ENCODE measurements at regions not wholly inside any gene's neighbourhood (a gene's known extent, or its start where the extent isn't known, plus 50 kb on each side); places are given as distances from the start of the nearest gene placed in this dataset.
"Not testable (repeated sequence)": the region's sequence is repeated elsewhere in the genome, so short reads cannot be mapped to it uniquely, and the experiment has no call there.

DNA sequence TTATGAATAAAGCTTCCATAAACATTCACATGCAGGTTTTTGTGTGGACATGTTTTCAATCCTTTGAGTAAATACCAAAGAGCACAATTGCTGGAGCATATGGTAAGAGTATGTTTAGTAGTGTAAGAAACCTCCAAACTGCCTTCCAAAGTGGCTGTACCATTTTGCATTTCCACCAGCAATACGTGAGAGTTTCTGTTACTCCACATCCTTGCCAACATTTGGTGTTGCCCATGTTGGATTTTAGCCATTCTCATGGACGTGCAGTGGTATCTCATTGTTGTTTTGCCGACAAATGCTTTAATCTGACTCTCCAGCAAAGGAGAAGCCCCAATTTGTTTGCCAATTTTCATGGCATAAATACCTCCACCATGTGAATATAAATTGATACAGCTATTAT is 103.9 kb upstream of the TMEM45B start:
- Mint-ChIP-seq H3K27me3 (peaks cover 4% of the 10 kb centered on the region), H3K4me3 (no peak overlapping the region), H3K4me1 (no peaks in the 10 kb centered on the region), H3K9me3 (peaks cover 1% of the 10 kb centered on the region), H3K27ac (no peak overlapping the region), H3K36me3 (no peaks in the 10 kb centered on the region)
- DNase-seq = no peak

DNA sequence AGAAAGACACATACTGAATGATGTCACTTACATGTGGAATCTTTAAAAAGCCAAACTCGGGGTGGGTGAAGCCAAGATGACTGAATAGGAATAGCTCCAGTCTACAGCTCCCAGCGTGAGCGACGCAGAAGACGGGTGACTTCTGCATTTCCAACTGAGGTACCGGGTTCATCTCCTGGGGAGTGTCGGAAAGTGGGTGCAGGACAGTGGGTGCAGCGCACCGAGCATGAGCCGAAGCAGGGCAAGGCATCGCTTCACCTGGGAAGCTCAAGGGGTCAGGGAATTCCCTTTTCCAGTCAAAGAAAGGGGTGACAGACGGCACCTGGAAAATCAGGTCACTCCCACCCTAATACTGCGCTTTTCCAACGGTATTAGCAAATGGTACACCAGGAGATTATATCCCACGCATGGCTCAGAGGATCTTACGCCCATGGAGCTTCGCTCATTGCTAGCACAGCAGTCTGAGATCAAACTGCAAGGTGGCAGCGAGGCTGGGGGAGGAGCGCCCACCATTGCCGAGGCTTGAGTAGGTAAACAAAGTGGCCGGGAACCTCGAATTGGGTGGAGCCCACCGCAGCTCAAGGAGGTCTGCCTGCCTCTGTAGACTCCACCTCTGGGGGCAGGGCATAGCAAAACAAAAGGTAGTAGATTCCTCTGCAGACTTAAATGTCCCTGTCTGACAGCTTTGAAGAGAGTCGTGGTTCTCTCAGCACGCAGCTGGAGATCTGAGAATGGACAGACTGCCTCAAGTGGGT is 103.0 kb upstream of the TMEM45B start:
- H3K27me3 Mint-ChIP-seq, H3K36me3 Mint-ChIP-seq, H3K9me3 Mint-ChIP-seq, H3K4me3 Mint-ChIP-seq, H3K4me1 Mint-ChIP-seq, H3K27ac Mint-ChIP-seq, DNase-seq: not testable (repeated sequence)

DNA sequence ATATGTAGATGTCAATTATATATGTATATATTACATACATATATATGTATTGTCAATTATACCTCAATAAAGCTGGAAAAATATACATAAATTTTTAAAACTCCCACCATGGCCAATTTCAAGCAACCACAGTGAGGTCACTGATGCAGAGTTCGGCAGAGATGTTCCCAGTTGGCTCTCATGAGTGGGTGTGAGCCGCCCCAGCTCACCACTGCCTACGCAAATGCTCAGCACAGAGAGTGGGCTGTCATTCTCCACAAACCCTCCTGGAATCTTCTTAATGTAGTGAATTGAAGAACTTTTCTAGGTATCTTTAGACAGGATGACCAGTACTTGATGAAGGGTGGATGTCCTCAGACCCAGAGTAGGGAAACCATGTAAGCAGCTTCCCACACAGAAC is 96.6 kb upstream of the TMEM45B start:
- Mint-ChIP-seq H3K4me3 (no peak overlapping the region), H3K27me3 (no peaks in the 10 kb centered on the region), H3K9me3 (peaks cover 1% of the 10 kb centered on the region), H3K36me3 (no peaks in the 10 kb centered on the region), H3K27ac (no peak overlapping the region), H3K4me1 (no peaks in the 10 kb centered on the region)
- no peak for DNase-seq

DNA sequence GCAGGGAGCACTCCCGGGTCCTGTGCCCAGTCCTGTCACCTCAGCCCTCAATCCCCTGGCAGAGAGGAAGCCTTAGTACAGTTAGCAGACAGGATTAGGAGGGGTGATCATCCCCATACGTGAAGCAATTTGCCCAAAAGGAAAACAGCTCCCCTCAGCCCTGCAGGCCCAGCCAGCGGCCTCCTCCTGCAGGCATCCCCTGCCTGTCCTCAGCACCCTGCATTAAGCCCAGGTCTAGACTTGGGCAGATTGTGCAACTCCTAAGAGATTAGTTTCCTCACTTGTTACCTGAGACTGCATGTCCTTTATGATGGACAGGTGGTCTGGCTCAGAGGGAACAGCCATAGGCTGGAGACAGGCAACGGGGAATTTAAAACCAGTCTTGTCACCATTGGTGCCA is 95.5 kb upstream of the TMEM45B start:
- no peaks in the 10 kb centered on the region for H3K27me3 Mint-ChIP-seq
- no peak for DNase-seq

DNA sequence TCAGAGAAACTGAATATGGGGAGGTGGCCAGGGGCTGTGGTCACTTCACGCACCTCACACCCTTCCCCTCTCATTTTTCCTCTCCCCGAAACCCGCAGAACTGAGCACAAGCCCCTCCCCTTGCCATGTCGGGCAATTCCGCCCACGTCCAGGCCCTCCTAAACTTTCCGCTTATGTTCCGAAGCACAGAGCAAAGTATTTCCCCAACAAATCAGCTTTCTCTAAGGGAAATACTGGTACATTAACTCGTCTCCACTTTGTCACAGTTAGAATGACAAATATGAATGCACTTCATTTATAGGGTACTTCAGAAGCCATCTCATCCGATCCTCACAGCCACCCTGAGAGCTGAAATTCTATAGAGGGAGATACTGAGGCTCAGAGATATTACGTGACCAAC is 94.7 kb upstream of the TMEM45B start:
- H3K36me3 Mint-ChIP-seq = no peaks in the 10 kb centered on the region
- no peaks in the 10 kb centered on the region for H3K4me1 Mint-ChIP-seq
- DNase-seq = no peak
- no peaks in the 10 kb centered on the region for H3K9me3 Mint-ChIP-seq
- H3K4me3 Mint-ChIP-seq = no peak overlapping the region
- H3K27ac Mint-ChIP-seq = no peak overlapping the region
- H3K27me3 Mint-ChIP-seq = no peaks in the 10 kb centered on the region

More for the DNA sequence above, 95.5 kb upstream of the TMEM45B start:
- Mint-ChIP-seq H3K36me3 (no peaks in the 10 kb centered on the region), H3K4me1 (no peaks in the 10 kb centered on the region), H3K9me3 (peaks cover 1% of the 10 kb centered on the region), H3K4me3 (no peak overlapping the region), H3K27ac (no peak overlapping the region)

DNA sequence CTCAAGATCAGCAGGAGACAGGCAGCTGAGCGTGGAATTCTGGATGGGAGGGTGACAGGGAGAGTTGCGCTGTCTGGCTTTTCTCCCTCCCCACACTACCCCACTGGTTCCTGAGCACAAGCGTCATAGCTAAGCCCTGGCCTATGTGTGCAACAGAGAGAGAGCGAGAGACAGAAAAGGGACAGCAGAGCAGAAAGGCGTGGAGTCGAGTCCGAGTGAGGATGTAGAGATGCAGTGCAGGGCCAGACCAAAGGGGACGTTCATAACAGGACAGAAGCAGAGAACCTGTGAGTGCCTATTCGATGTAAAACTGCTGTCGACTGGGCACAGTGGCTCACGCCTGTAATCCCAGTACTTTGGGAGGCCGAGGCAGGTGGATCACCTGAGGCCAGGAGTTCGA is 94.0 kb upstream of the TMEM45B start:
- no peaks in the 10 kb centered on the region for H3K9me3 Mint-ChIP-seq
- H3K27ac Mint-ChIP-seq = no peak overlapping the region
- no peaks in the 10 kb centered on the region for H3K36me3 Mint-ChIP-seq
- no peaks in the 10 kb centered on the region for H3K4me1 Mint-ChIP-seq
- H3K27me3 Mint-ChIP-seq = no peaks in the 10 kb centered on the region
- DNase-seq = no peak
- H3K4me3 Mint-ChIP-seq = no peak overlapping the region

DNA sequence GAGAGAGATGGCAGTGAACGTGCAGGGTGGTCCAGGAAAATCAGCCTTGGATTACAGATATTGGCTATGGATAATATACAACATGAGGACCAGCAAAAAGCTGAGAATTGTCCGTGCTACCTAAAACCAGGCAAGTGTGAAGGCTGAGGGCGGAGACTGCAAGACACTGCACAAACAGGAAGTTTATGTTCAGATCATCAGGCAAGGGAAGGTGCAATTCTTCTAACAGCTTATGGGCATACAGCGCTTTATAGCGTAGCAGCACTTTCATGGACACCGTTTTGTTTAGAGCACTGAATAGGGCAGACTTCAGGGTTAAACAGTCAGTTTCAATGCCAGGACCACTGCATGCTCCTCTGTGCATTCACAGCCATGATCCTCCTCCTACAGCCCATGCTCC is 93.1 kb upstream of the TMEM45B start:
- H3K36me3 Mint-ChIP-seq = no peaks in the 10 kb centered on the region
- DNase-seq = no peak
- H3K27ac Mint-ChIP-seq = no peak overlapping the region
- H3K9me3 Mint-ChIP-seq = no peaks in the 10 kb centered on the region
- no peak overlapping the region for H3K4me3 Mint-ChIP-seq
- H3K4me1 Mint-ChIP-seq = no peaks in the 10 kb centered on the region
- no peaks in the 10 kb centered on the region for H3K27me3 Mint-ChIP-seq

DNA sequence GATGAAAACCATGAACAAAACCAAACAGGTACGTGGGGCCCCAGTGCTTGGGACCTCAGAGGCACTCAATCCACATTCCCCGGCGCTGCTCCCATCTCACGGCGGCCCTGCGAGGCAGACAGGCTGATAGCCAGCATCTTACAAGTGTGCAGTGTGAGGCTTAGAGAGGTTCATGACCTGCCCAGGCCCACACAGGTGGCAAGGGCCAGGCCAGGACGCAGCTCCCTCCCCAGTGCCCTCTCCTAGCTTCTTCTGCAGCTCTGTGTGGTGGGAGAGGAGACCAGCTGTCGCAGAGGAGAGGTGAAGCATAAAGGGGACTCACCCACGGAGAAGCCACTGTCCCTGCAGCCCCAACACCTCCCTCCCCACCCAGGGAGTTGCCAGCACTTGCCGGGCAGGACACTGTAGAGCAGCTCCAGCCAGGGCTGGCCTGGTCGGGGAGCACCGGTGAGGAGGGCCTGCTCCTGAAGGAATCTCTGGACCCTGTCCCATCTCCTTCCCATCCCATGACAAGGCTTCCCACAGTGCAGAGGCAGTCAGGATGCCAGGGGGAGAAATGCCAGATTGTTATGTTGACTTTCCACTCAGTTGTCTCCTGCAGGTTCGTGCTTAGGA is 92.4 kb upstream of the TMEM45B start:
- no peaks in the 10 kb centered on the region for H3K4me1 Mint-ChIP-seq
- H3K9me3 Mint-ChIP-seq = no peaks in the 10 kb centered on the region
- H3K4me3 Mint-ChIP-seq = no peak overlapping the region
- H3K36me3 Mint-ChIP-seq = no peaks in the 10 kb centered on the region
- H3K27me3 Mint-ChIP-seq = no peaks in the 10 kb centered on the region
- no peak for DNase-seq
- no peak overlapping the region for H3K27ac Mint-ChIP-seq

DNA sequence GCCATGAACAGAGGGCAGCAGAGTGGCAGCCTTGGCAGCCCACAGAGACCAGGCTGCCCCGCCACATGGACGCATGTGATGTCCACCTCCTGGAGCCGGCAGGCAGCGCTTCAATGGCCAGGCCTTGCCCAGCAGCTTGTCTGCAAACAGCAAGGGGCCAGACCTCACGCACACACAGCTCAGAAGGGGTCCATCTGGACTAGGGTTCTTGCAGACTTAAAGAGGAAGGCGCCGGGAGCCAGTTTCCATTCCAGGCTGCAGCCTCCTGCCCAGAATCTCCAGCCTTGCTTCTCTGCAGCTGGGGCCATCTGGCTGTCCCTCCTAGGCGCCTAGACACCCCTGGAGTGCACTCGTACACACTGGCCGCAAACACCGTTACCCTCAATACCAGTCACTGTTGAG is 91.9 kb upstream of the TMEM45B start:
- DNase-seq = no peak
- no peaks in the 10 kb centered on the region for H3K27me3 Mint-ChIP-seq
- no peaks in the 10 kb centered on the region for H3K9me3 Mint-ChIP-seq
- H3K27ac Mint-ChIP-seq = no peak overlapping the region
- H3K4me3 Mint-ChIP-seq = no peak overlapping the region
- no peaks in the 10 kb centered on the region for H3K4me1 Mint-ChIP-seq
- no peaks in the 10 kb centered on the region for H3K36me3 Mint-ChIP-seq

DNA sequence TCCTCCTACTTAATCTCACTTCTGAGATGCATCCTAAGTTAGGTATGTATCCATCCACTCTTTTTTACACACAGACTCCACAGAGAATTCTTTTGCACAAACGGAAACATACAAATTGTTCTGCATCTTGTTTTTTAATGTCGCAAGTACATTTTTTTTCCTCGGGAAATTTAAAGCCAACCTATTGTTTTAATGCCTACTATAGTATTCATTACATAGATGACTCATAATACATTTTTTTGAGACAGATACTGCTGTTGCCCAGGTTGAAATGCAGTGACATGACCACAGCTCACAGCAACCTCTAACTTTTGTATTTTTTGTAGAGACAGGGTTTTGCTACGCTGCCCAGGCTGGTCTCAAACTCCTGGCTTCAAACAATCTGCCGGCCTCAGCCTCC is 90.8 kb upstream of the TMEM45B start:
- H3K4me1 Mint-ChIP-seq = no peaks in the 10 kb centered on the region
- no peak overlapping the region for H3K27ac Mint-ChIP-seq
- no peaks in the 10 kb centered on the region for H3K36me3 Mint-ChIP-seq
- H3K9me3 Mint-ChIP-seq = no peaks in the 10 kb centered on the region
- H3K4me3 Mint-ChIP-seq = no peak overlapping the region
- DNase-seq = no peak
- no peaks in the 10 kb centered on the region for H3K27me3 Mint-ChIP-seq

DNA sequence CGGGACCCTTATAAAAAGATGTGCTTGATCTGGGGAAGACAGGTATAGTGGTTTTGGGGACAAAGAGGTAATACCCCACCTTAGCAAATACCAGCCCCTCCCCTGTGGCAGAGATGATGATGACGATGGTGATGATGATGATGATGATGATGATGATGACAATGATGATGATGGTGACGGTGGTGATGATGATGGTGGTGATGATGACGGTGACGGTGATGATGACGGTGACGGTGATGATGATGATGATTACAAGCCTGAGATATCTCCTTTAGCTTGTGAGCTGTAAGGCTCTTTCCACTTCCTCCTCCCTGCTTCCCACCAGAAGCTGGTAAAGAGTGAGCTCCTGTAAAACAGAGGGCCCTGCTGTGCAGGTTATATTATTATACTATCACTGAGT is 89.5 kb upstream of the TMEM45B start:
- Mint-ChIP-seq H3K36me3 (no peaks in the 10 kb centered on the region), H3K4me1 (no peaks in the 10 kb centered on the region), H3K9me3 (no peaks in the 10 kb centered on the region), H3K27ac (no peak overlapping the region), H3K4me3 (no peak overlapping the region), H3K27me3 (no peaks in the 10 kb centered on the region)
- DNase-seq = no peak

DNA sequence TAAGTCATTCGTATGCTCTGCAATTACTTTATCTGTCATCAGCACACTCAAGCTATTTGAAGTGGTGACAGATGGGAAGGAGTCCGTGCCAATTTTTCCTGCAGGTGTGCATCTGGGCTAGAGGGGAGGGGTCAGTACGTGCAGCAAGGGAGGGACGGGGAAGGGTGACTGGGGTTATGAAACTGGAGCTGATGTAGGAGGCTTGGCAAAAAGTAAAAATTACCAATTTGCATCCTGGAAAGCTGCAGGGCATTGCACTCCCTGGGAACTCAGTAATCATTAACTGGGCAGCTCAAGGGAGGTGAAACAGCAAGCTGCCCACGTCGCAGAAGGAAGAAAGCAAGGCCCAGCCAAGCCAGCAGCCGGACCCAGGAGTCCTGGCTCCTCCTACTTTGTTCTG is 87.1 kb upstream of the TMEM45B start:
- H3K9me3 Mint-ChIP-seq = no peaks in the 10 kb centered on the region
- no peaks in the 10 kb centered on the region for H3K27me3 Mint-ChIP-seq
- no peak overlapping the region for H3K27ac Mint-ChIP-seq
- H3K36me3 Mint-ChIP-seq = no peaks in the 10 kb centered on the region
- no peaks in the 10 kb centered on the region for H3K4me1 Mint-ChIP-seq
- no peak overlapping the region for H3K4me3 Mint-ChIP-seq
- no peak for DNase-seq

DNA sequence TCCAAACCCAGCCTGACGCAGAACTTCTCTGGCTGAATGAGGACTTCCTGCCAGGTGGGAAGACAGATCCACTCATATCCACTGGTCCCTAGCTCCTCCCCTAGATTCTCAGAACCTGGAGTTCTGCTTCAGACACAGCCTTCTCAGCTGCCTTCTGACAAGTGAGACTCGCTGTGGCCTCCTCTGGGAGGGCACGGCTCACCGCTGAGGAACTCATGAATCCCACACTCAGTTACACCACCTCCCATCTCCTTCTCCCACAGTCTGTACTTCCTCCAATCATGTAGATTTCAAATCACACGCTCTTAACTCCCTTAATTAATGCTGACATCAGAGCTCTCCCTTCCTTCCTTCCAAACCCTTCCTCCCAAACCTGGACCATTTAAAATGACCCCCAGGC is 86.4 kb upstream of the TMEM45B start:
- Mint-ChIP-seq H3K4me1 (no peaks in the 10 kb centered on the region), H3K36me3 (no peaks in the 10 kb centered on the region), H3K4me3 (no peak overlapping the region), H3K9me3 (no peaks in the 10 kb centered on the region), H3K27ac (no peak overlapping the region), H3K27me3 (no peaks in the 10 kb centered on the region)
- DNase-seq = no peak

DNA sequence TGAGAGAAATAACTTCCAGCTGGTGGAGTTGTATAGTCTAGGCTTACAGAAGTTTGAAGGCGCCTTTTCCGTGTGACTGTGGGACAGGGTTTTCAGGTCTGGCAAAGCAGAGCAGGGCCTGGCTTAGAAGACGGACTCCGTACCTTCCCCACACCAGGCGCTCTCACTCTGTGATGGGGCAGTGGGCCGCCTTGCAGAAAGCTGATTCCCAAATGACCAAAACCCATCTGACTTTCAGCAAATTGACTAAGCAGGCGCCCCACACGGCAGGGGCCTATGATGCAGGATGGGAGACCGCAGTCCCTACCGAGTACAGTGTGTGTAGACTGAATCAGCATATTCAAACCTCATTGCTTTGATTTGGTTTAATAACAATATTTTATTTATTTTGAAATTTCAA is 85.8 kb upstream of the TMEM45B start:
- no peaks in the 10 kb centered on the region for H3K27me3 Mint-ChIP-seq
- no peak for DNase-seq
- H3K4me3 Mint-ChIP-seq = no peak overlapping the region
- H3K27ac Mint-ChIP-seq = no peak overlapping the region
- no peaks in the 10 kb centered on the region for H3K36me3 Mint-ChIP-seq
- no peaks in the 10 kb centered on the region for H3K9me3 Mint-ChIP-seq
- no peaks in the 10 kb centered on the region for H3K4me1 Mint-ChIP-seq

DNA sequence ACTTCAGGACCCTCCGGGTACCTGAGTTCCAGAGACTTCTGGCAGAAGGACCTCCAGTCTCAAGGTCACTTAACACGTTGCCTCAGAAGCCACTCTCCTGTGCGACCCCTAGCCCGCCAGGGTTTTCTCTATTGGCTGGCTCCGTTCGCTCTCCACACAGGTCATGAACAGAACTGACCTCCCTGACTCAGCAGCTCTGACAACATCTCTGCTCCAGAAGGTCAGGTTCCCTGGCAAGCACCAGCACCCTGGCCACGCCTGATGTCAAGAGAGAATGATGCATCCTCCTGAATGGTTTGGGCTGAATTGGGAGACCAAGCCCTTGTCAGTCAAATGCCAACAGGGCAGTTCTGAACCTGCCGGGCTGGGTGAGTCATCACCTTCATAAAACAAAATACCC is 84.3 kb upstream of the TMEM45B start:
- H3K9me3 Mint-ChIP-seq = no peaks in the 10 kb centered on the region
- no peaks in the 10 kb centered on the region for H3K4me1 Mint-ChIP-seq
- no peaks in the 10 kb centered on the region for H3K36me3 Mint-ChIP-seq
- no peak overlapping the region for H3K27ac Mint-ChIP-seq
- H3K4me3 Mint-ChIP-seq = no peak overlapping the region
- no peak for DNase-seq
- no peaks in the 10 kb centered on the region for H3K27me3 Mint-ChIP-seq

DNA sequence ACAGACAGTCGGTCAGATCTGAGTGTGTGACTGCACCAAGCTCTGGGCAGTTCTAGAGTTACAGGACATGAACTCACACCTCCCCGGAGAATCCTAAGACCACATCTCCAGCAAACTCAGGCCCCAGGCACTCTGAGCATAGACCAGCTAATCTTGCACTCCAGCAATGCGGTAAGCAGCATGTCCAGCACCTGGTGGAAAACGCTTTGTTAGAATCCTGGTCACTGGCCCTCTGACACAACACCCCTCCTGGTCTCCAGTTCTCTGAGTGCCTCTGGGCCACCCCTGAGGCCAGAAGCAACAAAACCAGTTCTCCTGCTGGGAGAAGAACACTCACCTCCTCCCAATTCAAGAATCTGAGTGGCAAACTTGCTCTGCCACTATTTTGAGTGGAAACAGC is 82.7 kb upstream of the TMEM45B start:
- Mint-ChIP-seq H3K27ac (no peak overlapping the region), H3K4me1 (no peaks in the 10 kb centered on the region), H3K36me3 (no peaks in the 10 kb centered on the region), H3K27me3 (peaks cover 6% of the 10 kb centered on the region), H3K9me3 (no peaks in the 10 kb centered on the region), H3K4me3 (no peak overlapping the region)
- no peak for DNase-seq
